ENCODE measurements at regions not wholly inside any gene's neighbourhood (a gene's known extent, or its start where the extent isn't known, plus 50 kb on each side); places are given as distances from the start of the nearest gene placed in this dataset.

DNA sequence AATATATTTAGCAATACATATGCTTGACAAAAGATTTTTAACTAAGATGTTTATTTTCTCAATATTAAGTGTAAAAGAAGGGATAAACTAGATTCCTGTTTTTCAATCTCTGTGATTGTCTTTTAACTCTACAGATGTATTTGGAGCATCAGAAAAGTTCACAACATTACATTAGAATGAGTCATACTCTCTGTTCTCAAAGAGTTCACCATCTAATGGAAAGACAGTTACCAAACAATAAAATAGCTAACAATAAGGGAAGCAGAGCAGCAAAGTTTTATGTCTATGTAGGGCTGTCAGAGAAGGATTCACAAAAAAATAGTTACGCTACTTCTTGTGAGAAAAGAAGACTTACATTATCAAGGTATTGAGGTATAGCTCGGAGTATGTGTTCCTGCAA lies 109.2 kb upstream of the MAP2 start:
- H3K27me3 ChIP-seq (ENCODE audit: insufficient read depth, low read length): no peaks in the 10 kb centered on the region
- no peak overlapping the region for H4K8ac ChIP-seq (replicated peaks; ENCODE audit: insufficient read length, low read depth, low read length)
- Mint-ChIP-seq H3K36me3 (ENCODE audit: insufficient read depth in 1 of 3, low read depth in 3 of 3) (peaks cover 17 to 22% (median 22%) of the 10 kb centered on the region in 3 experiments), H3K27me3 (ENCODE audit: low read depth) (no peaks in the 10 kb centered on the region), H3K9me3 (no peaks in the 10 kb centered on the region), H3K4me1 (peaks cover 7 to 15% of the 10 kb centered on the region in 2 experiments; a peak in 3 of 4 replicates), H3K4me3 (no peak overlapping the region), H3K27ac (no peak overlapping the region)
- H3K4me2 ChIP-seq (ENCODE audit: insufficient read depth, insufficient read length, low read length): no peak overlapping the region
- H2AK5ac ChIP-seq (ENCODE audit: insufficient read length, low read length): no peak overlapping the region
- no CpG with 5 or more reads among the region's 2 CpGs for WGBS (ENCODE audit: extremely low coverage, insufficient read length, low lambda C conversion rate)
- no peak for DNase-seq
- H3K79me2 ChIP-seq (ENCODE audit: insufficient read depth, low read length): 0 out of 2 replicates have a peak, but pooled peaks cover 1% of the 10 kb centered on the region
- no peak overlapping the region for H3T11ph ChIP-seq (ENCODE audit: low read length)
- no peak overlapping the region for H2BK5ac ChIP-seq (ENCODE audit: insufficient read length, low read length)
- no peaks in the 10 kb centered on the region for H3K79me1 ChIP-seq (ENCODE audit: insufficient read depth, low read depth, low read length, poor library complexity, severe bottlenecking)
- no peak overlapping the region for H3K14ac ChIP-seq (ENCODE audit: insufficient read depth, low read length)
- H2BK120ac ChIP-seq (ENCODE audit: low read depth, low read length, poor library complexity, severe bottlenecking): no peak overlapping the region
- H3K23ac ChIP-seq (ENCODE audit: insufficient read length, low read depth, low read length): no peak overlapping the region
- no peak overlapping the region for H3K56ac ChIP-seq (ENCODE audit: insufficient read length, low read depth, low read length)
- no peak overlapping the region for H4K91ac ChIP-seq (ENCODE audit: insufficient read length, low read depth, low read length)
- no peak overlapping the region for H3K27ac ChIP-seq (ENCODE audit: insufficient read length, low read depth, low read length)
- TF ChIP-seq, protein P1, sequence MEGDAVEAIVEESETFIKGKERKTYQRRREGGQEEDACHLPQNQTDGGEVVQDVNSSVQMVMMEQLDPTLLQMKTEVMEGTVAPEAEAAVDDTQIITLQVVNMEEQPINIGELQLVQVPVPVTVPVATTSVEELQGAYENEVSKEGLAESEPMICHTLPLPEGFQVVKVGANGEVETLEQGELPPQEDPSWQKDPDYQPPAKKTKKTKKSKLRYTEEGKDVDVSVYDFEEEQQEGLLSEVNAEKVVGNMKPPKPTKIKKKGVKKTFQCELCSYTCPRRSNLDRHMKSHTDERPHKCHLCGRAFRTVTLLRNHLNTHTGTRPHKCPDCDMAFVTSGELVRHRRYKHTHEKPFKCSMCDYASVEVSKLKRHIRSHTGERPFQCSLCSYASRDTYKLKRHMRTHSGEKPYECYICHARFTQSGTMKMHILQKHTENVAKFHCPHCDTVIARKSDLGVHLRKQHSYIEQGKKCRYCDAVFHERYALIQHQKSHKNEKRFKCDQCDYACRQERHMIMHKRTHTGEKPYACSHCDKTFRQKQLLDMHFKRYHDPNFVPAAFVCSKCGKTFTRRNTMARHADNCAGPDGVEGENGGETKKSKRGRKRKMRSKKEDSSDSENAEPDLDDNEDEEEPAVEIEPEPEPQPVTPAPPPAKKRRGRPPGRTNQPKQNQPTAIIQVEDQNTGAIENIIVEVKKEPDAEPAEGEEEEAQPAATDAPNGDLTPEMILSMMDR (conservative IDR thresholded peaks at IDR 0.05): no peak
- H3K9ac ChIP-seq (ENCODE audit: extremely low read depth, insufficient read length, low read length): no peak overlapping the region
- H2BK12ac ChIP-seq (ENCODE audit: insufficient read length, low read depth, low read length): no peak overlapping the region
- no peak overlapping the region for H2BK15ac ChIP-seq (ENCODE audit: low read depth, low read length)
- no peaks in the 10 kb centered on the region for H3K23me2 ChIP-seq (ENCODE audit: insufficient read length, low read depth, low read length, poor library complexity, severe bottlenecking)
- no peaks in the 10 kb centered on the region for H3K9me3 ChIP-seq (ENCODE audit: control insufficient read depth, low read depth, low read length)
- no peak overlapping the region for H3K4ac ChIP-seq (ENCODE audit: low read depth, low read length)
- H4K20me1 ChIP-seq (ENCODE audit: control insufficient read depth, insufficient read depth, insufficient read length): no peaks in the 10 kb centered on the region
- no peaks in the 10 kb centered on the region for H3K4me1 ChIP-seq (ENCODE audit: insufficient read depth, low read length)
- no peak overlapping the region for H2AFZ ChIP-seq (ENCODE audit: low read length)
- H2BK20ac ChIP-seq (ENCODE audit: low read depth, low read length, poor library complexity, severe bottlenecking): no peak overlapping the region
- H3K18ac ChIP-seq (ENCODE audit: insufficient read length, low read depth, low read length): no peak overlapping the region
- H4K5ac ChIP-seq (ENCODE audit: insufficient read length, low read depth, low read length): no peak overlapping the region

All from H9 (cell line).